Kidney tubule cell (primary cell): ENCODE measurements at regions not wholly inside any gene's neighbourhood (a gene's known extent, or its start where the extent isn't known, plus 50 kb on each side); places are given as distances from the start of the nearest gene placed in this dataset.

Source experiments
- DNase-seq: peaks from one replicate; pipeline ENCODE4 v3.0.0-alpha.2; 2018; ENCODE audit warnings: low spot score

DNA sequence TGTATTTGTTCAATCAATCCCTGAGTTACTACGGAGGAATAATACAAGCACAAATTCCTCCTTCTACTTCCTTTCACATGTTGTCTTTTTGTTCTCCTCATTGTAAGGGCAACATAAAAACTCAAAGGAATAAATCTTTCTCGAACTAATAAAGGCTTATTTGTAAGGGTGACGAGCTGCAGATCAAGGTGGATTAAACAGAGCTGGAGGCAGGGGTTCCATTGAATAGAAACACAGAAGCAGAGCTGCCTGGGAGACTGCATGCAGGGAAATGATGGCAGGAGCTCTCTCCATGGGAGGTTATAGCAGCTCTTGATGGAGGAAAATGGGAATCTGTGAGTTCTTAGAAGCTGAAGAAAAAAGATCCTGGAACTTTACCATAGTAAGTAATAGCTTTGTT lies 160.2 kb downstream of the CYYR1 start:
- DNase-seq: no peak

DNA sequence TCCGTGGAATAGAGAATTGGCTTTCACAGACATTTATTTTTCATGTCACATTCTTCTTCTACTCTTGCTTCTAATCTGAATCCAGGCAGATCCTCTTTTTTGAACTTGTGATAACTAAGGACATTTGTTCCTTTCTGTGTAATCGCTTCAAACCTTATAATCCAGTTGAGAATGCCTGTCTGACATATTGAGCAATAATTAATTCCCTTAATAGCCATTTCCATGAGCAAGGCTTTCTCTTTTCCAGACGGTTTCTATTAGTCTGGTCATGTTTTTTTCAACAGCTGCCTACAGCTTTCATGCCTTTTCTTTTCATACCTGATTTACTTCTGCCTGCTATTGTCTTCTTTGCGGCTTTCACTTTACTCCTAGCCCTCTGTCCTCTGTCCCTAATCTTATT lies 163.4 kb downstream of the CYYR1 start:
- no peak for DNase-seq

DNA sequence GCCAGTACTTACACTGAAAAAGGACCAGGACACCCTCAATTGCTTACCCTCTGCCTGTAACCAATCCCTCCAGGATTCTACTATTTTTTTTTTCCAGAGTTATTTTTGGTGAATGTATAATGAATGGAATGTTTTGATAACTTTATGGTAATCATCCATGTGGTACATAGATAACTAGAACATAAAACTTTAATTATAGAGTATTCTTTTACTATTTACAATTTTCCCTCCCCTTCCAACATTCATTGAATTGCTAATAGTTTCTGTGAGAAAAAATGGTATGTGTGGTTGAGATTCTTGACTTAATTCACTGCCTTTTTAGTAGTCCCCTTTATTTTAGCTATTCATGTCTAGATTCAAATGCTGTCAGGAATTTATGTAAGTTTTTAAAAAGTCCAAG lies 164.6 kb downstream of the CYYR1 start:
- no peak for DNase-seq

DNA sequence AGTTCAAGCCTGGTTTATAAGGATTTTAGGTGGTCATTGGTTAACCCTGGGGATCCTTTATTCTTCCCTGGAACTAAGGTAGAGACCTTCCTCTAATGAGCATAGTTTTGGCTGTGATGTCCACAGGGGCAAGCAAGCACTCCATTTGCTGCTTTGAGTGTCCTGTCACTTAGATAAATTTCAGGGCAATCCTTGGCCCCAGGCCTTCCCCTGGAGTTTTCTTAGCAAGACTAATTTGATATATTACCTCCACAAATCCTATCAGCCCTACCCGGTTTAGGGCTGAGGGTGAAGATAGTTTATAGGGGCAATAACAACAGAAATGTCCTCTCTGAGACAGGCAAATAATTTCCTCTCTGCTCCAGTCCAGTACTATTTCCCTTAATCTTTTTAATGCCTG lies 166.6 kb downstream of the CYYR1 start:
- no peak for DNase-seq

DNA sequence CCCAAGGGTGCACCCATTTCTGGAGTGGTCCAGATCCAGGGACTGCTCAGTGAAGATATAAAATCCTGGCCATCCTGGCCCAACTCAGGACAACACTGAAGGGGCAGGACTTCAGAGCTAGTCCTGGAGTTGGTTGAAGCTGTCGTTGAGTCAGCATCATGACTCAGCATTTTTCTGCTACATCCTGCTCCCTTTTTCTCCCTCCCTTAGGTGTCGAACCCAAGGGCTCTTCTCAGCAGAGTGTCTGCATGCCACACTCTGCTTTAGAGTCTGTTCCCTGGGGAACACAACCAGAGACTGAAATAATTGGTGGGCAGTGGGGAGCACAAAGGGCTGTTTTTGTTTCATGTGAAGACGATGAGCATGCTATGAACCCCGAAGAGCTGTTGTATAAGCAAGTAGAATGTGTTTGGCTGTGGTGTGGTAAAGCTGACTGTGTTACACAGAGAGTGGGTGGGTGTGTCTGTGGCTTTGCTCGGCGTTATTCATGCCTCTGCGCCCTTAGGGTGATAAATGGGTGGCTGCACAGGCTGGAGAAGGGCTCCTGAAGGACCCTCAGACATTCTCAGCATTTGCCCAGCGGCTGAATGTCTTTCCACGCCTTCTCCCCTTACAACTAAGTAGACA lies 167.2 kb downstream of the CYYR1 start:
- DNase-seq: peak; percentile 85

DNA sequence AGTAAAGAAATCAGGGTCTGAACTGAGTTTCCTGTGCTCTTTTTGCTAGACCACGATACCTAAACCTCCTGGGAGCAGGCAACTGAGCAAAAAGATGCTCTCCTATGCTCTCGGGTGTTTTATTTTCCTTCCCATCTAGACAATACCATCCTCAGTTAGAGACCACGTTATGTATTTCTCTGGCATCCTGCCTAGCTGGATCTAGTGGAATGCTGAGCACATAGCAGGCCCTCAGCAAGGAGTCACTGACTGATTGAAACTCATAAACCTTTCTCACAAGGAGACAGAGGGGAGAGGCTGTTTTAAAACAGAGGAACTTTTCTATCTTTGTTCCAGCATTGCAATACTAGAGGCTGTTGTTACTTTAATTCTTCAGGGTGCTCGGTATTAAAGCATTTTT lies 168.0 kb downstream of the CYYR1 start:
- DNase-seq: peak; percentile 57

DNA sequence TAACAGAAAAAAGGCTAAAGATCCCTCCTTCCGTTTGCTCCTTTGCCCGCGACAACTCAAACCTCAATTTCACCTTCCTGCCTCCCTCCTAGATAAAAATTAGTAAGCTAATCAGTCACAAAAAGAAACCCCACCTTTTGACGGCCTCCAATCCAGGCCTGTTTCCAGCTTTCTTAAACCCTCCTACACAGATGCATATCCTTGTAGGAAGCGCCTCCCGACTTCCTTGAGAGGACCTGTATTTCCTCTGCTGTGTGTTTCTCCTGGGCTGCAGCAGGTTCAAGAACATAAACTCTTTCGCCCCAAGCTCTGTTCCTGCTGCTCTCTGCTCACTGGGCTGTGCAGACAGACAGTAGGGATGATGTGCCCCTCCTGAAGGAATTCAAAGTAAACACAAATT lies 168.8 kb downstream of the CYYR1 start:
- DNase-seq: no peak

DNA sequence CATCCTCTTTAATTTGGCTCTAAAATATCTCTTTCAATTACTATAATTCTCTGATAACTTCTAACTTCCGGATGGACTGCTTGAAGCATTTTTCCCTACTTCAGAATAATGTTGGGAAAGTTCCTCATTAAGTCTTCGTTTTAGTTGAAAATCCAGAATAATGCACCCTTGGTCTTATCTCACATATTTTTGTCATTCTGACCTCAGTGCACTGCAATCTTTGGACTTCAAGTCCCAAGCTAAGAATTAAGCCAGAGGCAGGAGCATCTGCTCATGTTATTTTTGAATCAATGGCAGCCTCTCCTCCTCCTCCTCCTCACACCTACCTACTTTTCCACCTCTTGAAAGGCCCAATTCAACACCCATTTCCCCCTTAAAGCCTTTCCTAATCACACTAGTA lies 169.8 kb downstream of the CYYR1 start:
- no peak for DNase-seq

DNA sequence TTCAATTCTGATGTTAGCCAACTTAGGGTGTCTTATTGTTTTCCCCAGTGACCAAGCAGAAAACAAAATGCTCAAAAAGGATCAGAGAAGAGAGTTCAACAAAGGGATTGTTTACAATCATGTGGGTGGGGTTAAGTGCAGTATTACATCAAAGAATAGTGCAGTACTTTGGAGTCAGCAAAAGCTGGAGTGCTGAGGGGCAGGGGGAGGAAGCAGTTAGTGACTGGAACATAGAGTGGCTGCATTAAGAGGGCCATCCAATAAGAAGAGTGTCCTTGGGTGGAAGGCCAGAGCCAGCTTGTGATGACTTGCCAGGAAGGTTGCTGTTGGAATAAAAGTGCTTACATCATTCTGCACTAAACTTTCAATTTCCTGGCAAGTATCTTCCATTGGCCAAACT lies 175.5 kb downstream of the CYYR1 start:
- no peak for DNase-seq

DNA sequence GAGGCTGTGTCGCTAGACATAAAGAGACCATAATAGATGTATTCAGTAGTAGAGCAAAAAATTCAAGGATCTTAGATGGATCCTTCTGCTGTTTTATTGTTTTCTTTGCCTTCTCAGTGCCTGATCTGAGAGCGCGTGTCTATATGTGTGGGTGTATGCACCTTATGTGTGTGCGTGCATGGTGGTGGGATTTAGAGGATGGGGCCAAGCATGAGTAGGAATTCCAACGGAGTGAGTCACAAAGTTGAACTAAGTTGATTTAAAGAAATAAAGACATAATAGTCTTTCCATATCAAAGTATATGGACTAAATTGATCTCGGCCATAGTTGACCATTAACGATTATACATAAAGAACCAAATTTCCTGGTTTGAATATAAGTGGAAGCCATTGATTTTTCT lies 178.7 kb downstream of the CYYR1 start:
- DNase-seq: no peak

DNA sequence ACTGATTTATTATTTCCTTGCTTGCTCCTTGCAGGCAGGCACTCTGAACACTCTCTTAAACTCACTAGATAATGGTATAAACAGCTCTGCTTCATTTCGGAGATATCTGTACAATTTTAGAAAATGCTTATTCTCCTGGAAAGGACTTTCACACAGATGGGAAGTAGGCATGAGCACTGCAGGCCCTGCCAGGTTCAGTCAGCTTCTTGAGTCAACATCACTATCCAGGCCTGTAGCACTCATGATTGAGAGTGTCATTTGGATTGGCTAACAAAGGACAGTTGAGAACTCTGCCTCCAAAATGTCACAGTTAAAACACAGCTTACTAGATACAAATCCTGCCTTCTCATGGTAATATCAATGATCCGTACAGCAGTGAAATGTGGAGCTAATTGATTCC lies 181.9 kb downstream of the CYYR1 start:
- peak; percentile 33 for DNase-seq

DNA sequence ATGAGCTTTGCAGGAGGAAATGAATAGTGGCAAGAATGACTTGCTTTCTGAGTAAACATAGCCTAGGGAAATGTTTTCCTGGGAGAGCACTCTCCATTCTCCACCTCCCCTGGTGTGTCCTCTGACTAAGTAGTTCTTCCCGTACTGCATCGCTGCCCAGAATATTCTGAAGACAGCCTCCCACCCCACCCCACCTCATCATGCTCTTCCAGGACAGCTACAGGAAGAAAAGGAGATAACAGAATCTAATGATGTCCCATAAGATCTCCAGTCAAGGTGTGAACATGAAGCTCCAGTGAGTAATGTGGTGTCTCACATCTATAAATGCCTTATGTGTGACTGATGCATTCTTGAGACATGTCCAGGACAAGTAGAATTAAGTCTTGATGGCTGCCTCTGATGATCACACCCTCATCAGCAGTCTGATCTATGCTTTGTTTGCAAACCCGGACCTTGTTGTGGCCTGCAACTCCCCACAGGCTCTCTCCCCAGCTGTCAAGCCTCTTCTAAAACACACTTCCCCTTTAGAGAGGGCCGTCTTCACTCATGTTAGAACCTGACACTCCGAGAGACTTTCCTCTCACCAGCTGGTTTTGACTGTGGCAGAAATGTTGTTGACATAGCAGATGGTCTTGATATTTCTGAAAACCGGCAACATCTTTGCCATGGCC lies 183.0 kb downstream of the CYYR1 start:
- DNase-seq: peak; percentile 99

DNA sequence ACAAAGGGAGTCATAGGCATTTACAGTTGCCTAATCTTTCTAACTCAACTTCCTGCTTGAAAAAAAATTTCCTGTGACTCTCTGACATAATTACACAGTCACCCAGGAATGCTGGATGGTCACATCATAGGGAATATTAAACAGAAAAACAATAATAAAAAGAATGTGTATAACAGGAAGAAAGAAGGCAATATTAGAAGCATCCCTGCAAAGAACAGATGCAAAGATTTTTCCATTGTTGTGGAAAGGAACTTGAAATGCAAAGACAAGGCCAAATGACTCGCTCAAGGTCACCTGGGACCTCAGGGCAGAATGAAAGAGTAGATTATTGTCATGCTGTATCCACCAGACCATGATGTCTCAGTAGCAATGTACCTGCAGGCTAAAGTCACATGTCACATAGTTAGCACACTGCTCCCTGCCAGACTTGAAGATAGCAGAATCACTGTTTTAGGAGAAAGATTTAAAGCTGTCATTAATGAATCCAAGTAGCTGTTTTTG lies 184.3 kb downstream of the CYYR1 start:
- peak; percentile 94 for DNase-seq

DNA sequence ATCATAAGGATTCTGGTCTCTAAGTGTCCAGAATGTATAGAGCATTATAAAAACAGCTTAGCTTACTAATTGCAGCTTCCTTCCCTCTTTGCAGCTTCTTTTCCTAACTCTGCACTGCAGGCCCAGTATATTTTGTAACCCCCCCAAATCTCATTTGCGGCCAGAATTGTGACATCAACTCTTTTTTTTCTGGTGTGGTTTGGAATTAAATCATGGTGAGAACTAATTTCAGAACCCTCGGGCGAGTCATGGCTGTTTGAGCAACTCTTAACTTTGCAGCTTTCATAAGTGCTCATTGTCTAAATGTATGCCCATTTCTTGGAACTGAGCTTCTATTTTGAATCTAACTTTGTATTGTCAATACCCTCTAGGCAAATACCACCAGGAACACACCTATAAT lies 187.4 kb downstream of the CYYR1 start:
- DNase-seq: peak; percentile 16

DNA sequence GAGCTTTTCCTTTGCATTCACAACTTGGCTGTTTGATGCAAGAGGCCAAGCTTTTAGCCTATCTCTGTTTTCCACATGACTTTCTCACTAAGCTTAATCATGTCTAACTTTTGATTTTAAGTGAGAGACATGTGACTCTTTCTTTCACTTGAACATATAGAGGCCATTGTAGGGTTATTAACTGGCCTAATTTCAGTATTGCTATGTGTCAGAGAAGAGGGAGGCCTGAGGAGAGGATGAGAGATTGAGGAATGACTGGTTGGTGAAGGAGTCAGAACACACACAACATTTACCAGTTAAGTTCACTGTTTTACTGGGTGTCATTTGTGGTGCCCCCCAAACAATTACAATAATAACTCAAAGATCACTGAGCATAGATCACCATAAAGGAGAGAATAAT lies 193.5 kb downstream of the CYYR1 start:
- no peak for DNase-seq

DNA sequence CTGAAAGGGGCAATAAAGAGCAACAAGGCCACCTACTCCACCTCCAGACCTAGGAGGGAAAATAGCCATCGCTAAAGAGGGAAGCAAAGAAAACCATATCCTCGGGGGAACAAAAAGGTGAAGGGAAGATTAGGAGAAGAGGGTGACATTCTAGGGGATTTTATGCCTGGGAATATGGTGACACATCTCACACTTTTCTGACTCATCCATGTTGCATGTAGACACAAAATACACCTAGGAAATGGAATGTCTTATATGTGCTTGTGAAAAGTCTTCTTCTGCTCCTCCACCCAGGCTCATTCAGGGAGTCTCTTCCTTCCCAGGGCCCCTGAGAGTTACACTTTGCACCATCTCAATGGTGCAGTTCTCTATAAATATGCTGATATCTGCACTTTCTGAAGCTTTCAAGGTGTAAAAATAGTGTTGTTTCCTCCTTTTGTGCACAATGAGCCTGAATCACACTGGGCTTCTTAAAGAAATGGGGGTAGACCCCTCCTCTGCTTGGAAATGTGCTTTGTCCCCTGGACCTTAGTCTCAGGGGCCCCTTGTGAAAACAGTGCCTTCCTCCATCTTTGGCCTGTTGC lies 195.9 kb downstream of the CYYR1 start:
- peak; percentile 59 for DNase-seq

DNA sequence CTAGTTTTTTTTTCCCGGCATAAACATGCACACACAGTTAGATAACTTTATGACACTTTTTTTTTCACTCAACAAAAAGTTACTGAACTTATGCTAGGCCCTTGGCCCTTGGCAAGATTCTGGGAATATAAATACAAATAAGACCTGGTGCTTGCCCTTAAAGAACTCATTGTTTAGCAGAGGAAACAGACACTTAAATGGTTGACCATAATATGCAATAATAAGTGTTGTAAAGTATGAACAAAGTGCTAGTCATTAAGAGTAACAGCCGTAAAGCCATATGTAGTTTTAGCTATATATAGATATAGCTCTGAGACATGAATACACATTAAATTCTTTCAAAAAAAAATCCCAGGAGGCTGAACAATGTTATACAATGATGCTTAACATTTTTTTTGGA lies 198.3 kb downstream of the CYYR1 start:
- DNase-seq: no peak

DNA sequence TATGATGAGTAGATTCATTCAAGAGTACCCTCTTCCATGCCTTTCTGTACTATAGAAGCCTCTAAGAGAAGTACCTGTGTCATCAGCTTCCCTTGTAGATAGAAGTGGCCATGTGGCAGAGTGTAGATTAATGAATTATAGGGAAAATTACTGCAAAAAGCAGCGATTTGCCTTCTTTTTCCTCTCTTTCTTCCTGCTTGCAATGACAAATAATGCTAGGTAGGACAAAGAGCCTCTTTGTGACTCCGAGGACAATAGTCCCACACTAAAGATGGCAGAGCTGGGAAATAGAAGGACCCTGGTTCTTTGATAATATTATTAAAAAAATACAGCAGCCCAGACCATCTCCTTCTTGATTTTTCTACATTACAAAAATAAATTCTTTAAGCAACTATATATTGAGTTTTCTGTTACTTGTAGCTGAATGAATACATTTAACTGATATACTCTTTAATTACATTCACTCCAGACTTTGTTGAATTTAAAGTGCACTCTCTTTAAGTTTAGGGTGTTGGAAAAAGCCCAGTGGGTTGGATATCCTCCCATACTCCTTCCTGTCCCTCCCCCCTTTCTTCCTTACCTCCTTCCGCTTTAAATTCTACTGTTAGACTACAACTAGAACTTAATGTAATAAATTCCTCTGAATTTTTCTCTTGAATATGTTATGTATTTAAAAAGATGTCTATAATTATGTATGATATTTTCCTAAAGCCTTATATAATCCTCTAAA lies 198.2 kb upstream of the APP start:
- DNase-seq: no peak

DNA sequence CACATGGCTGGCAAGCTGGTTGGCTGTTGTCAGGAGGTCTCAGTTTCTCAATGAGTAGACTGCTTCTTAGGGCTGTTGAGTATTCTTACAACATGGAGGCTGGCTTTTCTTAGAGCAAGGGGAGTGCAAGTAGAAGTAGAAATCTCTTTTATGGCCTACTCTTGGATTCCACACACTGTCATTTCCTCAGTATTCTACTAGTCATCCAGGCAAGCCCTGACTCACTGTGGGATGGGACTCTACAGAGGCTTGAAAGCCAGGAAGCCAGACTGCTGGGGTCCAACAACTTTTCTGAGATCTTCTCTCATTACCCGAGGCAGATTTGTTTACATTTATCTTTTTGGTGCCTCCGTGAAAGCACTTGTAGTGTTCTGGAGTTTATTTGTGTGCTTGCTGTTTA lies 196.2 kb upstream of the APP start:
- DNase-seq: peak; percentile 78

DNA sequence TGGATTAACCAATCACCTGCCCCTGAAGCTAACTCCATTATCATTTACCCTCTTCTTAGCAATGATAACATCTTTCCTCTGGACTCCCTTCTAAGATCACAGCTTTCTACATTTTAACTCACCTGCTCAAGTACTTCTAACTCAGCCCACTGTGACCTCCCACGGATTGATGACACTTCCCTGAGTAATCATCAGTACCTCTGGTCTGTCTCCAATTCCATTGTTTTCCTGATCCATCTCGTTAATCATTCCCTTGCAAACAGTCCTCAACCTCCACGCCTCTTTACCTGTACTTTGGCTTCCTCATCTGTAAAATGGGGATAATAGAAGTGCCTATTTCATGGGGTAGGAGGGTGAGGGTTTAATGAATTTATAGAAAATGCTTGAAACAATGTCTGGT lies 195.3 kb upstream of the APP start:
- peak; percentile 91 for DNase-seq

DNA sequence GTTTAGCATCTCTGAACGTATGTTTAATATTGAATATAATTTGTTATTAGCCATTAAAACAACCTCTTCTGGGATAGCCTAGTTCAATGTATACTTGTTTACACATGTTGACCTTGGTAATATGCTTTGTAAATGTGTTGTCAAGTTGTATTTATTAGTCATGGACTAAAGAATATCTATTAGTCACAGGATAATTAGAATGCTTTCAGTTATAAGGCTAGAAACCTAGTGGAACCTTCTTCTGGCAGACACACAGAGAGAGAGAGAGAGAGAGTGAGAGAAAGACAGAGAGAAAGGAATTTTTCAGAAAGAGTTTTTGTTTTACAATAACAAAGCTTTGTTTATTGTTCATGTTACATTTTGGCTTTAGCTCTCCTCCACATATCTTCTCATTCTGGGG lies 181.1 kb upstream of the APP start:
- peak; percentile 41 for DNase-seq

DNA sequence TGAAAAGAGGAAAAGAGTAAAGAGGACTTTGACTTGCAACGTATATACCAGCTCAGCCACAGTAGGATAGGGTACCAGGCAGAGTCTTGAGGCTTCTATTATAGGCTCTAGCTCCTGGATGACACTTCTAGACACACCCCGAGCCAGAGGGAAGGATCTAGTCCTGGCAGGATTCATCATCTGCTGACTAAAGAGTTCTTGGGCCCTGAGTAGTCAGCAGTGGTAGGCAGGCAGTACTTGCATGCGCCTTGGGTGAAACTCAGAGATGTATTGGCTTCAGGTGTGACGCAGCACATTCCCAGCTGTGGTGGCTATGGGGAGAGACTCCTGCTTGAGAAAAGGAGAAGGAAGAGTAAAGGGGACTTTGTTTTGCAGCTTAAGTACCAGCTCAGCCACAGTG lies 162.3 kb upstream of the APP start:
- peak; percentile 12 for DNase-seq
